ENCODE measurements at regions not wholly inside any gene's neighbourhood (a gene's known extent, or its start where the extent isn't known, plus 50 kb on each side); places are given as distances from the start of the nearest gene placed in this dataset.

GRCh38 chr4:166293556-166293955 is 420.5 kb downstream of the TLL1 start:
- H3K27ac Mint-ChIP-seq = no peak overlapping the region
- Histone ChIP-seq H3K4me3 (ENCODE audit: low read depth, low read length) (no peak overlapping the region), H3K27ac (ENCODE audit: insufficient read depth, low read length, poor library complexity, severe bottlenecking) (no peak overlapping the region), H3K4me1 (ENCODE audit: control insufficient read depth, insufficient read depth, low read length, poor library complexity, severe bottlenecking) (no peaks in the 10 kb centered on the region), H3K9me3 (ENCODE audit: control insufficient read depth in 2 of 2, low read length in 2 of 2) (peaks cover 0 to 11% of the 10 kb centered on the region in 2 experiments), H3K36me3 (ENCODE audit: control insufficient read depth, insufficient read depth, low read length) (no peaks in the 10 kb centered on the region), H3K27me3 (ENCODE audit: control insufficient read depth, insufficient read depth, low read length) (no peaks in the 10 kb centered on the region)
- H3K27me3 Mint-ChIP-seq = no peaks in the 10 kb centered on the region
- peaks cover 1 to 20% (median 5%) of the 10 kb centered on the region in 7 donors for H3K9me3 Mint-ChIP-seq
- DNase-seq (no peak), ATAC-seq (ENCODE audit: low read depth in 2 of 2) (no peak)
- H3K4me3 Mint-ChIP-seq = no peak overlapping the region
- no peaks in the 10 kb centered on the region for H3K4me1 Mint-ChIP-seq
- H3K36me3 Mint-ChIP-seq = no peaks in the 10 kb centered on the region

- H3K27ac ChIP-seq (ENCODE audit: insufficient read depth, low read length, poor library complexity, severe bottlenecking) = no peak overlapping the region
- peaks cover 2 to 7% of the 10 kb centered on the region in 2 experiments for H3K9me3 ChIP-seq (ENCODE audit: control insufficient read depth in 2 of 2, low read length in 2 of 2)
- H3K4me1 ChIP-seq (ENCODE audit: control insufficient read depth, insufficient read depth, low read length, poor library complexity, severe bottlenecking) = no peaks in the 10 kb centered on the region
- Mint-ChIP-seq H3K4me3 (no peak overlapping the region), H3K27ac (no peak overlapping the region), H3K27me3 (no peaks in the 10 kb centered on the region), H3K9me3 (peaks cover 3 to 29% (median 5%) of the 10 kb centered on the region in 7 donors), H3K4me1 (no peaks in the 10 kb centered on the region), H3K36me3 (no peaks in the 10 kb centered on the region)
- no peak overlapping the region for H3K4me3 ChIP-seq (ENCODE audit: low read depth, low read length)
- no peaks in the 10 kb centered on the region for H3K36me3 ChIP-seq (ENCODE audit: control insufficient read depth, insufficient read depth, low read length)
- no peaks in the 10 kb centered on the region for H3K27me3 ChIP-seq (ENCODE audit: control insufficient read depth, insufficient read depth, low read length)
- no peak for ATAC-seq (ENCODE audit: low read depth in 2 of 2)
- no peak for DNase-seq
Measured at GRCh38 chr4:166301266-166301665, 428.2 kb downstream of the TLL1 start.

- H3K9me3 ChIP-seq (ENCODE audit: control insufficient read depth in 2 of 2, low read length in 2 of 2) = no peaks in the 10 kb centered on the region
- no peak overlapping the region for H3K4me3 ChIP-seq (ENCODE audit: low read depth, low read length)
- Mint-ChIP-seq H3K27me3 (no peaks in the 10 kb centered on the region), H3K27ac (no peak overlapping the region), H3K9me3 (peaks cover 4 to 25% (median 6%) of the 10 kb centered on the region in 7 donors), H3K36me3 (no peaks in the 10 kb centered on the region), H3K4me3 (no peak overlapping the region), H3K4me1 (no peaks in the 10 kb centered on the region)
- no peaks in the 10 kb centered on the region for H3K4me1 ChIP-seq (ENCODE audit: control insufficient read depth, insufficient read depth, low read length, poor library complexity, severe bottlenecking)
- ATAC-seq (ENCODE audit: low read depth in 2 of 2) = no peak
- no peaks in the 10 kb centered on the region for H3K36me3 ChIP-seq (ENCODE audit: control insufficient read depth, insufficient read depth, low read length)
- H3K27ac ChIP-seq (ENCODE audit: insufficient read depth, low read length, poor library complexity, severe bottlenecking) = no peak overlapping the region
- no peak for DNase-seq
- no peaks in the 10 kb centered on the region for H3K27me3 ChIP-seq (ENCODE audit: control insufficient read depth, insufficient read depth, low read length)
Measured at GRCh38 chr4:166308647-166309046, 435.6 kb downstream of the TLL1 start.

- ATAC-seq (ENCODE audit: low read depth in 2 of 2) = no peak
- DNase-seq = no peak
- H3K4me3 ChIP-seq (ENCODE audit: low read depth, low read length) = no peak overlapping the region
- no peak overlapping the region for H3K27ac ChIP-seq (ENCODE audit: insufficient read depth, low read length, poor library complexity, severe bottlenecking)
- H3K36me3 ChIP-seq (ENCODE audit: control insufficient read depth, insufficient read depth, low read length) = no peaks in the 10 kb centered on the region
- peaks cover 3 to 21% (median 6%) of the 10 kb centered on the region in 7 donors for H3K9me3 Mint-ChIP-seq
- peak overlapping the region in 1 of 3 donors; percentile 9 for H3K27ac Mint-ChIP-seq
- no peaks in the 10 kb centered on the region for H3K36me3 Mint-ChIP-seq
- H3K27me3 ChIP-seq (ENCODE audit: control insufficient read depth, insufficient read depth, low read length) = no peaks in the 10 kb centered on the region
- no peak overlapping the region for H3K4me3 Mint-ChIP-seq
- H3K4me1 ChIP-seq (ENCODE audit: control insufficient read depth, insufficient read depth, low read length, poor library complexity, severe bottlenecking) = no peaks in the 10 kb centered on the region
- no peaks in the 10 kb centered on the region for H3K4me1 Mint-ChIP-seq
- no peaks in the 10 kb centered on the region for H3K9me3 ChIP-seq (ENCODE audit: control insufficient read depth in 2 of 2, low read length in 2 of 2)
- no peaks in the 10 kb centered on the region for H3K27me3 Mint-ChIP-seq
Measured at GRCh38 chr4:166309286-166309685, 436.2 kb downstream of the TLL1 start.

- no peaks in the 10 kb centered on the region for H3K27me3 ChIP-seq (ENCODE audit: control insufficient read depth, insufficient read depth, low read length)
- Mint-ChIP-seq H3K36me3 (no peaks in the 10 kb centered on the region), H3K27me3 (no peaks in the 10 kb centered on the region), H3K27ac (no peak overlapping the region), H3K9me3 (peaks cover 0 to 19% (median 4%) of the 10 kb centered on the region in 7 donors), H3K4me1 (no peaks in the 10 kb centered on the region), H3K4me3 (no peak overlapping the region)
- no peaks in the 10 kb centered on the region for H3K9me3 ChIP-seq (ENCODE audit: control insufficient read depth in 2 of 2, low read length in 2 of 2)
- no peak overlapping the region for H3K27ac ChIP-seq (ENCODE audit: insufficient read depth, low read length, poor library complexity, severe bottlenecking)
- no peak overlapping the region for H3K4me3 ChIP-seq (ENCODE audit: low read depth, low read length)
- H3K36me3 ChIP-seq (ENCODE audit: control insufficient read depth, insufficient read depth, low read length) = no peaks in the 10 kb centered on the region
- ATAC-seq (ENCODE audit: low read depth in 2 of 2) (no peak), DNase-seq (no peak)
- no peaks in the 10 kb centered on the region for H3K4me1 ChIP-seq (ENCODE audit: control insufficient read depth, insufficient read depth, low read length, poor library complexity, severe bottlenecking)
Measured at GRCh38 chr4:166311169-166311568, 438.1 kb downstream of the TLL1 start.

- Histone ChIP-seq H3K27me3 (ENCODE audit: control insufficient read depth, insufficient read depth, low read length) (no peaks in the 10 kb centered on the region), H3K9me3 (ENCODE audit: control insufficient read depth in 2 of 2, low read length in 2 of 2) (no peaks in the 10 kb centered on the region), H3K4me1 (ENCODE audit: control insufficient read depth, insufficient read depth, low read length, poor library complexity, severe bottlenecking) (no peaks in the 10 kb centered on the region), H3K27ac (ENCODE audit: insufficient read depth, low read length, poor library complexity, severe bottlenecking) (no peak overlapping the region), H3K36me3 (ENCODE audit: control insufficient read depth, insufficient read depth, low read length) (no peaks in the 10 kb centered on the region), H3K4me3 (ENCODE audit: low read depth, low read length) (no peak overlapping the region)
- no peak overlapping the region for H3K27ac Mint-ChIP-seq
- no peaks in the 10 kb centered on the region for H3K4me1 Mint-ChIP-seq
- ATAC-seq (ENCODE audit: low read depth in 2 of 2) (no peak), DNase-seq (no peak)
- no peak overlapping the region for H3K4me3 Mint-ChIP-seq
- no peaks in the 10 kb centered on the region for H3K27me3 Mint-ChIP-seq
- H3K36me3 Mint-ChIP-seq = no peaks in the 10 kb centered on the region
- peaks cover 0 to 14% (median 6%) of the 10 kb centered on the region in 7 donors for H3K9me3 Mint-ChIP-seq
Measured at GRCh38 chr4:166312166-166312565, 439.1 kb downstream of the TLL1 start.

- Histone ChIP-seq H3K9me3 (ENCODE audit: control insufficient read depth in 2 of 2, low read length in 2 of 2) (no peaks in the 10 kb centered on the region), H3K27ac (ENCODE audit: insufficient read depth, low read length, poor library complexity, severe bottlenecking) (no peak overlapping the region), H3K36me3 (ENCODE audit: control insufficient read depth, insufficient read depth, low read length) (no peaks in the 10 kb centered on the region), H3K27me3 (ENCODE audit: control insufficient read depth, insufficient read depth, low read length) (no peaks in the 10 kb centered on the region), H3K4me1 (ENCODE audit: control insufficient read depth, insufficient read depth, low read length, poor library complexity, severe bottlenecking) (no peaks in the 10 kb centered on the region), H3K4me3 (ENCODE audit: low read depth, low read length) (no peak overlapping the region)
- Mint-ChIP-seq H3K36me3 (no peaks in the 10 kb centered on the region), H3K9me3 (peaks cover 0 to 10% (median 6%) of the 10 kb centered on the region in 7 donors), H3K4me3 (no peak overlapping the region), H3K27ac (no peak overlapping the region), H3K4me1 (no peaks in the 10 kb centered on the region), H3K27me3 (no peaks in the 10 kb centered on the region)
- DNase-seq = no peak
- no peak for ATAC-seq (ENCODE audit: low read depth in 2 of 2)
Measured at GRCh38 chr4:166314902-166315301, 441.9 kb downstream of the TLL1 start.

GRCh38 chr4:166315721-166316467 is 442.9 kb downstream of the TLL1 start:
- H3K4me1 ChIP-seq (ENCODE audit: control insufficient read depth, insufficient read depth, low read length, poor library complexity, severe bottlenecking) = no peaks in the 10 kb centered on the region
- Mint-ChIP-seq H3K27me3 (no peaks in the 10 kb centered on the region), H3K4me3 (no peak overlapping the region), H3K27ac (no peak overlapping the region), H3K4me1 (no peaks in the 10 kb centered on the region), H3K36me3 (no peaks in the 10 kb centered on the region), H3K9me3 (peaks cover 0 to 15% (median 5%) of the 10 kb centered on the region in 7 donors)
- H3K27me3 ChIP-seq (ENCODE audit: control insufficient read depth, insufficient read depth, low read length) = no peaks in the 10 kb centered on the region
- H3K9me3 ChIP-seq (ENCODE audit: control insufficient read depth in 2 of 2, low read length in 2 of 2) = no peaks in the 10 kb centered on the region
- ATAC-seq (ENCODE audit: low read depth in 2 of 2) (no peak), DNase-seq (no peak)
- no peak overlapping the region for H3K27ac ChIP-seq (ENCODE audit: insufficient read depth, low read length, poor library complexity, severe bottlenecking)
- no peaks in the 10 kb centered on the region for H3K36me3 ChIP-seq (ENCODE audit: control insufficient read depth, insufficient read depth, low read length)
- H3K4me3 ChIP-seq (ENCODE audit: low read depth, low read length) = no peak overlapping the region

All from CD4-positive, CD25-positive, alpha-beta regulatory T cell (primary cell).